C4-2B (cell line): ENCODE measurements at regions not wholly inside any gene's neighbourhood (a gene's known extent, or its start where the extent isn't known, plus 50 kb on each side); places are given as distances from the start of the nearest gene placed in this dataset.

Experiments used
- H3K27ac ChIP-seq: fragments of 450-650 bp; 2 replicates; pipeline ENCODE4 v1.5.1; 2017
- CTCF ChIP-seq: fragments of 450-650 bp; conservative IDR thresholded peaks from 2 replicates; pipeline ENCODE4 v1.5.1; 2017; ENCODE audit warnings: mild to moderate bottlenecking
- ZFX ChIP-seq: fragments of 450-650 bp; IDR thresholded peaks from 2 replicates; pipeline ENCODE4 v1.6.1; 2017

- H3K27ac ChIP-seq: no peak overlapping the region
- TF ChIP-seq CTCF: no peak
- no peak for TF ChIP-seq ZFX
These were observed 537.2 kb downstream of the XPNPEP1 start for GRCh38 chr10:109386101-109386500.

- H3K27ac ChIP-seq: no peak overlapping the region
- TF ChIP-seq CTCF (no peak), ZFX (no peak)
These were observed 544.1 kb downstream of the XPNPEP1 start for GRCh38 chr10:109379186-109379585.

- H3K27ac ChIP-seq: no peak overlapping the region
- TF ChIP-seq ZFX (no peak), CTCF (no peak)
These were observed 549.1 kb downstream of the XPNPEP1 start for GRCh38 chr10:109374215-109374614.

- TF ChIP-seq CTCF (no peak), ZFX (no peak)
- no peak overlapping the region for H3K27ac ChIP-seq
These were observed 564.0 kb downstream of the XPNPEP1 start for GRCh38 chr10:109359316-109359715.

GRCh38 chr10:109358325-109358724 lies 565.0 kb downstream of the XPNPEP1 start:
- no peak for TF ChIP-seq ZFX
- no peak for TF ChIP-seq CTCF

GRCh38 chr10:109348324-109348723 lies 575.0 kb downstream of the XPNPEP1 start:
- TF ChIP-seq ZFX (no peak), CTCF (no peak)
- no peak overlapping the region for H3K27ac ChIP-seq

More at GRCh38 chr10:109358325-109358724, 565.0 kb downstream of the XPNPEP1 start:
- no peak overlapping the region for H3K27ac ChIP-seq

GRCh38 chr10:109343293-109343692 lies 580.0 kb downstream of the XPNPEP1 start:
- no peak for TF ChIP-seq CTCF
- TF ChIP-seq ZFX: no peak
- no peak overlapping the region for H3K27ac ChIP-seq
